OCI-LY3 (cell line): ENCODE measurements at regions not wholly inside any gene's neighbourhood (a gene's known extent, or its start where the extent isn't known, plus 50 kb on each side); places are given as distances from the start of the nearest gene placed in this dataset.

Experiments
- H2AFZ ChIP-seq: fragments of 200-600, 300-600 bp; shearing (Covaris generic); 2 replicates; pipeline ENCODE4 v1.6.0; 2014; ENCODE audit warnings: antibody characterized with exemption, low read depth, low read length
- H3K27ac ChIP-seq: fragments of 200-600, 300-600 bp; sonication (generic); 2 replicates; pipeline ENCODE4 v1.5.1; 2014; ENCODE audit warnings: mild to moderate bottlenecking, low read length, moderate library complexity, mixed read lengths
- H3K27me3 ChIP-seq: fragments of 200-600, 300-600 bp; sonication (generic); 2 replicates; pipeline ENCODE4 v1.6.1; 2014; ENCODE audit warnings: low read depth, low read length, mixed read lengths
- H3K36me3 ChIP-seq: fragments of 200-600, 300-600 bp; sonication (generic); replicated peaks from 2 replicates; pipeline ENCODE3; 2014; ENCODE audit warnings: low read depth, low read length, mixed read lengths
- H3K4me1 ChIP-seq: fragments of 300-600, 200-600 bp; sonication (generic); 2 replicates; pipeline ENCODE4 v1.6.1; 2014; ENCODE audit warnings: low read length, mixed read lengths
- H3K4me2 ChIP-seq: fragments of 200-600, 300-600 bp; sonication (generic); 2 replicates; pipeline ENCODE4 v1.6.1; 2014; ENCODE audit warnings: low read length, mixed read lengths
- H3K4me3 ChIP-seq: fragments of 300-600, 200-600 bp; sonication (generic); 2 replicates; pipeline ENCODE4 v1.5.1; 2014; ENCODE audit warnings: antibody characterized with exemption, mild to moderate bottlenecking, low read length, moderate library complexity
- H3K79me2 ChIP-seq: fragments of 300-600, 200-600 bp; shearing (Covaris generic); 2 replicates; pipeline ENCODE4 v1.6.1; 2014; ENCODE audit warnings: mild to moderate bottlenecking, low read length, mixed read lengths
- H3K9ac ChIP-seq: fragments of 300-600, 200-600 bp; shearing (Covaris generic); 2 replicates; pipeline ENCODE4 v1.6.0; 2014; ENCODE audit warnings: mild to moderate bottlenecking, low read length, moderate library complexity
- H3K9me3 ChIP-seq: fragments of 200-600, 300-600 bp; shearing (Covaris generic); 2 replicates; pipeline ENCODE4 v1.6.1; 2014; ENCODE audit warnings: low read length, mixed read lengths; ENCODE audit not compliant: insufficient read depth
- H4K20me1 ChIP-seq: fragments of 200-600, 300-600 bp; sonication (generic); 2 replicates; pipeline ENCODE4 v1.6.1; 2016; ENCODE audit warnings: low read length, mixed read lengths; ENCODE audit not compliant: insufficient read depth
- CTCF ChIP-seq: fragments of 200-600, 300-600 bp; sonication (generic); IDR thresholded peaks from 2 replicates; pipeline ENCODE4 v1.5.1; 2014; ENCODE audit warnings: antibody characterized with exemption, low read length, low read depth
- EZH2phosphoT487 ChIP-seq: fragments of 200-600 bp; shearing (Covaris generic); IDR thresholded peaks from 2 replicates; pipeline ENCODE4 v1.6.1; 2018; ENCODE audit warnings: antibody characterized with exemption, mixed run types, low read depth

GRCh38 chr6:22448291-22448711 is 121.1 kb upstream of the HDGFL1 start:
- TF ChIP-seq EZH2phosphoT487 (no peak), CTCF (no peak)
- Histone ChIP-seq H3K79me2 (no peaks in the 10 kb centered on the region), H2AFZ (no peak overlapping the region), H3K27me3 (no peaks in the 10 kb centered on the region), H3K36me3 (no peaks in the 10 kb centered on the region), H3K4me3 (no peak overlapping the region), H3K4me2 (no peak overlapping the region), H3K27ac (no peak overlapping the region), H3K9ac (no peak overlapping the region), H3K4me1 (no peaks in the 10 kb centered on the region), H3K9me3 (no peaks in the 10 kb centered on the region), H4K20me1 (no peaks in the 10 kb centered on the region)

- no peaks in the 10 kb centered on the region for H4K20me1 ChIP-seq
- TF ChIP-seq EZH2phosphoT487 = no peak
- no peak for TF ChIP-seq CTCF
- H3K27ac ChIP-seq = no peak overlapping the region
- H3K4me1 ChIP-seq = no peaks in the 10 kb centered on the region
- no peaks in the 10 kb centered on the region for H3K27me3 ChIP-seq
- no peak overlapping the region for H3K4me2 ChIP-seq
- no peaks in the 10 kb centered on the region for H3K79me2 ChIP-seq
- no peak overlapping the region for H2AFZ ChIP-seq
- no peaks in the 10 kb centered on the region for H3K36me3 ChIP-seq
- no peak overlapping the region for H3K4me3 ChIP-seq
- no peaks in the 10 kb centered on the region for H3K9me3 ChIP-seq
- no peak overlapping the region for H3K9ac ChIP-seq
Measured at GRCh38 chr6:22451962-22452361, 117.4 kb upstream of the HDGFL1 start.

- TF ChIP-seq CTCF = no peak
- no peak for TF ChIP-seq EZH2phosphoT487
- H3K9ac ChIP-seq = no peak overlapping the region
- H3K4me3 ChIP-seq = no peak overlapping the region
Measured at GRCh38 chr6:22455378-22455777, 114.0 kb upstream of the HDGFL1 start.

GRCh38 chr6:22457996-22458395 is 111.4 kb upstream of the HDGFL1 start:
- no peaks in the 10 kb centered on the region for H3K36me3 ChIP-seq
- H4K20me1 ChIP-seq = no peaks in the 10 kb centered on the region
- no peaks in the 10 kb centered on the region for H3K79me2 ChIP-seq
- H2AFZ ChIP-seq = no peak overlapping the region
- H3K4me1 ChIP-seq = no peaks in the 10 kb centered on the region
- no peak overlapping the region for H3K4me2 ChIP-seq
- no peak for TF ChIP-seq CTCF
- no peak for TF ChIP-seq EZH2phosphoT487
- no peak overlapping the region for H3K27ac ChIP-seq
- H3K27me3 ChIP-seq = no peaks in the 10 kb centered on the region
- H3K9me3 ChIP-seq = no peaks in the 10 kb centered on the region
- H3K9ac ChIP-seq = no peak overlapping the region
- no peak overlapping the region for H3K4me3 ChIP-seq

More at GRCh38 chr6:22455378-22455777, 114.0 kb upstream of the HDGFL1 start:
- Histone ChIP-seq H3K9me3 (no peaks in the 10 kb centered on the region), H4K20me1 (no peaks in the 10 kb centered on the region), H3K27me3 (no peaks in the 10 kb centered on the region), H3K36me3 (no peaks in the 10 kb centered on the region), H3K4me2 (no peak overlapping the region), H2AFZ (no peak overlapping the region), H3K79me2 (no peaks in the 10 kb centered on the region), H3K27ac (no peak overlapping the region), H3K4me1 (no peaks in the 10 kb centered on the region)
